NCI-H128 (cell line): ENCODE measurements at regions not wholly inside any gene's neighbourhood (a gene's known extent, or its start where the extent isn't known, plus 50 kb on each side); places are given as distances from the start of the nearest gene placed in this dataset.
A peak's percentile ranks its signal among the peaks of the same experiment; 100 is the strongest.
"Not testable (repeated sequence)": the region's sequence is repeated elsewhere in the genome, so short reads cannot be mapped to it uniquely, and the experiment has no call there.

ENCODE experiments used
- DNase-seq: peaks from one replicate; lab custom pipeline; 2025; ENCODE audit not compliant: unreplicated experiment; lab: John Stamatoyannopoulos, UW

- not testable (repeated sequence) for DNase-seq
Observed at GRCh38 chrX:90848595-90848994, 586.0 kb upstream of the PABPC5 start.

GRCh38 chrX:90883479-90883878 is 551.2 kb upstream of the PABPC5 start:
- DNase-seq = no peak

- DNase-seq = not testable (repeated sequence)
Observed at GRCh38 chrX:90914816-90915215, 519.8 kb upstream of the PABPC5 start.

- not testable (repeated sequence) for DNase-seq
Observed at GRCh38 chrX:90946870-90947269, 487.8 kb upstream of the PABPC5 start.

GRCh38 chrX:90995191-90995590 is 439.4 kb upstream of the PABPC5 start:
- DNase-seq = not testable (repeated sequence)

- DNase-seq = not testable (repeated sequence)
Observed at GRCh38 chrX:91018111-91018510, 416.5 kb upstream of the PABPC5 start.

- DNase-seq = no peak
Observed at GRCh38 chrX:91039777-91040176, 394.9 kb upstream of the PABPC5 start.

- no peak for DNase-seq
Observed at GRCh38 chrX:91066104-91066503, 368.5 kb upstream of the PABPC5 start.

GRCh38 chrX:91079342-91080114 is 355.1 kb upstream of the PABPC5 start:
- DNase-seq = no peak

GRCh38 chrX:91080822-91081221 is 353.8 kb upstream of the PABPC5 start:
- DNase-seq = no peak

GRCh38 chrX:91081873-91082272 is 352.8 kb upstream of the PABPC5 start:
- DNase-seq = no peak

- DNase-seq = peak; percentile 4
Observed at GRCh38 chrX:91108761-91109160, 325.9 kb upstream of the PABPC5 start.

- no peak for DNase-seq
Observed at GRCh38 chrX:91122151-91122694, 312.4 kb upstream of the PABPC5 start.

- no peak for DNase-seq
Observed at GRCh38 chrX:91137883-91138282, 296.8 kb upstream of the PABPC5 start.
